BJ (cell line): ENCODE measurements at regions not wholly inside any gene's neighbourhood (a gene's known extent, or its start where the extent isn't known, plus 50 kb on each side); places are given as distances from the start of the nearest gene placed in this dataset.

Experiments
- CTCF ChIA-PET: fragments of 350-600 bp; formaldehyde crosslinking; extraction: SDS; loops from one replicate; lab custom pipeline; 2021; ENCODE audit warnings: antibody characterized with exemption, inconsistent platforms; lab: Yijun Ruan, JAX
- POLR2A ChIA-PET: fragments of 300-600 bp; sonication (Branson Sonifier 250); formaldehyde crosslinking; extraction: SDS; loops from one replicate; lab custom pipeline; 2021; ENCODE audit warnings: antibody characterized with exemption; lab: Charles Lee
- DNase-seq: peaks from one replicate; pipeline ENCODE4 v3.0.0-alpha.2; 2011; ENCODE audit warnings: low read depth
- H3K27me3 ChIP-seq: 2 replicates; pipeline ENCODE4 v1.6.0; 2011; ENCODE audit warnings: low read length; ENCODE audit not compliant: control insufficient read depth, insufficient read depth
- H3K36me3 ChIP-seq: 2 replicates; pipeline ENCODE4 v1.5.1; 2011; ENCODE audit warnings: low read length; ENCODE audit not compliant: control insufficient read depth, insufficient read depth
- H3K4me3 ChIP-seq: 2 replicates; pipeline ENCODE4 v1.5.1; 2011; ENCODE audit warnings: low read depth, mild to moderate bottlenecking, control low read depth, low read length
- TF ChIP-seq, protein P1 (sequence below): IDR thresholded peaks from 2 replicates; pipeline ENCODE4 v1.5.1; 2011; ENCODE audit warnings: low read depth, mild to moderate bottlenecking, control low read depth, inconsistent platforms, low read length, moderate library complexity; ENCODE audit not compliant: insufficient read depth

GRCh38 chr2:155033652-155034051 is 335.2 kb downstream of the KCNJ3 start:
- no peaks in the 10 kb centered on the region for H3K27me3 ChIP-seq
- DNase-seq = no peak
- POLR2A ChIA-PET = no interaction called here
- CTCF ChIA-PET = no interaction called here
- no peak overlapping the region for H3K4me3 ChIP-seq
- TF ChIP-seq, protein P1, sequence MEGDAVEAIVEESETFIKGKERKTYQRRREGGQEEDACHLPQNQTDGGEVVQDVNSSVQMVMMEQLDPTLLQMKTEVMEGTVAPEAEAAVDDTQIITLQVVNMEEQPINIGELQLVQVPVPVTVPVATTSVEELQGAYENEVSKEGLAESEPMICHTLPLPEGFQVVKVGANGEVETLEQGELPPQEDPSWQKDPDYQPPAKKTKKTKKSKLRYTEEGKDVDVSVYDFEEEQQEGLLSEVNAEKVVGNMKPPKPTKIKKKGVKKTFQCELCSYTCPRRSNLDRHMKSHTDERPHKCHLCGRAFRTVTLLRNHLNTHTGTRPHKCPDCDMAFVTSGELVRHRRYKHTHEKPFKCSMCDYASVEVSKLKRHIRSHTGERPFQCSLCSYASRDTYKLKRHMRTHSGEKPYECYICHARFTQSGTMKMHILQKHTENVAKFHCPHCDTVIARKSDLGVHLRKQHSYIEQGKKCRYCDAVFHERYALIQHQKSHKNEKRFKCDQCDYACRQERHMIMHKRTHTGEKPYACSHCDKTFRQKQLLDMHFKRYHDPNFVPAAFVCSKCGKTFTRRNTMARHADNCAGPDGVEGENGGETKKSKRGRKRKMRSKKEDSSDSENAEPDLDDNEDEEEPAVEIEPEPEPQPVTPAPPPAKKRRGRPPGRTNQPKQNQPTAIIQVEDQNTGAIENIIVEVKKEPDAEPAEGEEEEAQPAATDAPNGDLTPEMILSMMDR = no peak
- H3K36me3 ChIP-seq = no peaks in the 10 kb centered on the region

GRCh38 chr2:155030296-155030695 is 331.8 kb downstream of the KCNJ3 start:
- Histone ChIP-seq H3K27me3 (no peaks in the 10 kb centered on the region), H3K36me3 (no peaks in the 10 kb centered on the region), H3K4me3 (no peak overlapping the region)
- TF ChIP-seq, protein P1 = no peak
- ChIA-PET POLR2A (no interaction called here), CTCF (no interaction called here)
- DNase-seq = no peak

- no peak overlapping the region for H3K4me3 ChIP-seq
- POLR2A ChIA-PET = no interaction called here
- TF ChIP-seq, protein P1 = no peak
- DNase-seq = no peak
- CTCF ChIA-PET = no interaction called here
- H3K27me3 ChIP-seq = no peaks in the 10 kb centered on the region
- no peaks in the 10 kb centered on the region for H3K36me3 ChIP-seq
Measured at GRCh38 chr2:155026651-155027174, 328.2 kb downstream of the KCNJ3 start.

GRCh38 chr2:155023674-155024073 is 325.2 kb downstream of the KCNJ3 start:
- Histone ChIP-seq H3K27me3 (no peaks in the 10 kb centered on the region), H3K36me3 (no peaks in the 10 kb centered on the region), H3K4me3 (no peak overlapping the region)
- TF ChIP-seq, protein P1 = no peak
- ChIA-PET CTCF (no interaction called here), POLR2A (no interaction called here)
- no peak for DNase-seq

- TF ChIP-seq, protein P1 = no peak
- H3K36me3 ChIP-seq = no peaks in the 10 kb centered on the region
- POLR2A ChIA-PET = no interaction called here
- DNase-seq = no peak
- H3K4me3 ChIP-seq = no peak overlapping the region
- CTCF ChIA-PET = no interaction called here
- no peaks in the 10 kb centered on the region for H3K27me3 ChIP-seq
Measured at GRCh38 chr2:155022531-155022930, 324.0 kb downstream of the KCNJ3 start.
